HL-60 (cell line): ENCODE measurements at regions not wholly inside any gene's neighbourhood (a gene's known extent, or its start where the extent isn't known, plus 50 kb on each side); places are given as distances from the start of the nearest gene placed in this dataset.

ENCODE experiments used
- DNase-seq, 2 experiments: peaks; one replicate each; pipeline ENCODE4 v3.0.0-alpha.2; 2010 to 2020; ENCODE audit warnings: low read depth in 1 of 2, low spot score in 1 of 2
- H3K27ac ChIP-seq: fragments of 250-450 bp; sonication (Bioruptor Pico); replicated peaks from 2 replicates; pipeline ENCODE4 v1.5.1; 2020; ENCODE audit warnings: mild to moderate bottlenecking, moderate library complexity
- H3K27me3 ChIP-seq: fragments of 250-450 bp; sonication (Bioruptor Pico); 2 replicates; pipeline ENCODE4 v1.5.1; 2021; ENCODE audit warnings: mild to moderate bottlenecking, moderate library complexity; ENCODE audit not compliant: insufficient read depth, poor library complexity, severe bottlenecking
- H3K4me3 ChIP-seq: replicated peaks from 2 replicates; pipeline ENCODE4 v1.5.1; 2011; ENCODE audit warnings: mild to moderate bottlenecking, control low read depth, low read length; ENCODE audit not compliant: insufficient read depth
- CTCF ChIP-seq: IDR thresholded peaks from one replicate; pipeline ENCODE4 v1.5.1; 2011; ENCODE audit warnings: low read length, control low read depth, inconsistent platforms; ENCODE audit not compliant: insufficient read depth
- GABPA ChIP-seq: IDR thresholded peaks from 2 replicates; pipeline ENCODE4 v1.6.1; 2012; ENCODE audit warnings: low read depth
- POLR2AphosphoS5 ChIP-seq: IDR thresholded peaks from 2 replicates; pipeline ENCODE4 v1.6.1; 2012; ENCODE audit warnings: low read depth
- REST ChIP-seq: IDR thresholded peaks from 2 replicates; pipeline ENCODE4 v1.6.1; 2012; ENCODE audit warnings: low read depth; ENCODE audit not compliant: insufficient replicate concordance
- SPI1 ChIP-seq: IDR thresholded peaks from 2 replicates; pipeline ENCODE4 v1.6.1; 2012; ENCODE audit warnings: low read depth, mild to moderate bottlenecking, borderline replicate concordance

GRCh38 chr2:11922294-11922693 lies 175.9 kb downstream of the LPIN1 start:
- H3K27ac ChIP-seq, result no peak overlapping the region
- TF ChIP-seq POLR2AphosphoS5 (no peak), CTCF (no peak), REST (no peak), GABPA (no peak), SPI1 (no peak)
- no peak for DNase-seq
- H3K4me3 ChIP-seq, result no peak overlapping the region
- H3K27me3 ChIP-seq, result no peaks in the 10 kb centered on the region

GRCh38 chr2:11923935-11924334 lies 177.5 kb downstream of the LPIN1 start:
- DNase-seq, result no peak

More at GRCh38 chr2:11923935-11924334, 177.5 kb downstream of the LPIN1 start:
- Histone ChIP-seq H3K27me3 (no peaks in the 10 kb centered on the region), H3K27ac (no peak overlapping the region), H3K4me3 (no peak overlapping the region)
- TF ChIP-seq SPI1 (no peak), GABPA (no peak), REST (no peak), CTCF (no peak), POLR2AphosphoS5 (no peak)
